GM21723 (cell line): ENCODE measurements at regions not wholly inside any gene's neighbourhood (a gene's known extent, or its start where the extent isn't known, plus 50 kb on each side); places are given as distances from the start of the nearest gene placed in this dataset.

Source experiments
- ATAC-seq: cut with Tn5 transposase; IDR thresholded peaks from one replicate; pipeline ENCODE4 v1.9.1; 2021; ENCODE audit warnings: mild to moderate bottlenecking, moderate library complexity; ENCODE audit not compliant: unreplicated experiment

GRCh38 chr13:33735276-33735675, 82.7 kb upstream of the RFC3 start:
- no peak for ATAC-seq

GRCh38 chr13:33739254-33739653, 78.7 kb upstream of the RFC3 start:
- ATAC-seq, result no peak

GRCh38 chr13:33740134-33740538, 77.8 kb upstream of the RFC3 start:
- ATAC-seq, result no peak

GRCh38 chr13:33742321-33742720, 75.6 kb upstream of the RFC3 start:
- ATAC-seq, result no peak

- ATAC-seq, result peak; percentile 70
Measured at GRCh38 chr13:33743438-33744368, 74.2 kb upstream of the RFC3 start.

- ATAC-seq, result no peak
Measured at GRCh38 chr13:33744589-33745369, 73.2 kb upstream of the RFC3 start.

- peak; percentile 59 for ATAC-seq
Measured at GRCh38 chr13:33745370-33746324, 72.3 kb upstream of the RFC3 start.

- no peak for ATAC-seq
Measured at GRCh38 chr13:33746867-33747266, 71.1 kb upstream of the RFC3 start.

GRCh38 chr13:33751151-33751550, 66.8 kb upstream of the RFC3 start:
- no peak for ATAC-seq

- ATAC-seq, result no peak
Measured at GRCh38 chr13:33752094-33752493, 65.9 kb upstream of the RFC3 start.

GRCh38 chr13:33752597-33752996, 65.4 kb upstream of the RFC3 start:
- no peak for ATAC-seq

- no peak for ATAC-seq
Measured at GRCh38 chr13:33756929-33757328, 61.0 kb upstream of the RFC3 start.

- peak; percentile 70 for ATAC-seq
Measured at GRCh38 chr13:33757713-33758112, 60.2 kb upstream of the RFC3 start.

GRCh38 chr13:33758113-33758512, 59.8 kb upstream of the RFC3 start:
- ATAC-seq, result peak; percentile 67

GRCh38 chr13:33761740-33762139, 56.2 kb upstream of the RFC3 start:
- ATAC-seq, result no peak

GRCh38 chr13:33763021-33763420, 54.9 kb upstream of the RFC3 start:
- no peak for ATAC-seq

GRCh38 chr13:33764716-33765115, 53.2 kb upstream of the RFC3 start:
- no peak for ATAC-seq

GRCh38 chr13:33766329-33767123, 51.4 kb upstream of the RFC3 start:
- no peak for ATAC-seq

- ATAC-seq, result no peak
Measured at GRCh38 chr13:33767140-33767539, 50.8 kb upstream of the RFC3 start.
